OCI-LY7 (cell line): ENCODE measurements at regions not wholly inside any gene's neighbourhood (a gene's known extent, or its start where the extent isn't known, plus 50 kb on each side); places are given as distances from the start of the nearest gene placed in this dataset.

Experiments used
- CTCF ChIP-seq: fragments of 200-600 bp; sonication (generic); conservative IDR thresholded peaks from 2 replicates; pipeline ENCODE4 v1.5.1; 2014; ENCODE audit warnings: mild to moderate bottlenecking, antibody characterized with exemption, low read length, moderate library complexity, mixed read lengths
- EZH2phosphoT487 ChIP-seq: fragments of 200-600 bp; sonication (generic); IDR thresholded peaks from 2 replicates; pipeline ENCODE4 v1.6.1; 2018; ENCODE audit warnings: low read depth, borderline replicate concordance, mild to moderate bottlenecking, mixed run types, antibody characterized with exemption, low read length, moderate library complexity, mixed read lengths

GRCh38 chr7:68518060-68518459 is 1080.2 kb upstream of the AUTS2 start:
- no peak for TF ChIP-seq CTCF
- no peak for TF ChIP-seq EZH2phosphoT487
